Skin epidermis (tissue), 12 donors: ENCODE measurements at regions not wholly inside any gene's neighbourhood (a gene's known extent, or its start where the extent isn't known, plus 50 kb on each side); places are given as distances from the start of the nearest gene placed in this dataset.
A peak's percentile ranks its signal among the peaks of the same experiment; 100 is the strongest.
"Not testable (repeated sequence)": the region's sequence is repeated elsewhere in the genome, so short reads cannot be mapped to it uniquely, and the experiment has no call there.

ENCODE experiments used
- H3K27ac ChIP-seq, 21 experiments: fragments of 200-600 bp; sonication (generic) in 11 of 21; one replicate each; pipeline ENCODE4 v1.5.0; 2020; ENCODE audit warnings: mild to moderate bottlenecking in 3 of 21, inconsistent platforms in 2 of 21, moderate library complexity in 2 of 21
- H3K4me3 ChIP-seq, 7 experiments: fragments of 200-600 bp; sonication (generic) in 2 of 7; one replicate each; pipeline ENCODE4 v1.5.0; 2020; ENCODE audit warnings: inconsistent platforms in 2 of 7, mild to moderate bottlenecking in 2 of 7, moderate library complexity in 1 of 7

GRCh38 chr6:167465482-167465881 is 140.6 kb downstream of the TTLL2 start:
- H3K4me3 ChIP-seq: no peak overlapping the region
- H3K27ac ChIP-seq: no peak overlapping the region

GRCh38 chr6:167467282-167467681 is 142.4 kb downstream of the TTLL2 start:
- no peak overlapping the region for H3K4me3 ChIP-seq
- H3K27ac ChIP-seq: no peak overlapping the region

GRCh38 chr6:167467793-167468431 is 143.0 kb downstream of the TTLL2 start:
- Histone ChIP-seq H3K4me3 (no peak overlapping the region), H3K27ac (no peak overlapping the region)

GRCh38 chr6:167469101-167469500 is 144.2 kb downstream of the TTLL2 start:
- no peak overlapping the region for H3K27ac ChIP-seq
- H3K4me3 ChIP-seq: no peak overlapping the region

- no peak overlapping the region for H3K4me3 ChIP-seq
- no peak overlapping the region for H3K27ac ChIP-seq
Measured at GRCh38 chr6:167469672-167470071, 144.8 kb downstream of the TTLL2 start.

- no peak overlapping the region for H3K4me3 ChIP-seq
- no peak overlapping the region for H3K27ac ChIP-seq
Measured at GRCh38 chr6:167470101-167470835, 145.4 kb downstream of the TTLL2 start.

- Histone ChIP-seq H3K4me3 (no peak overlapping the region), H3K27ac (no peak overlapping the region)
Measured at GRCh38 chr6:167470836-167471547, 146.1 kb downstream of the TTLL2 start.

- Histone ChIP-seq H3K27ac (no peak overlapping the region), H3K4me3 (no peak overlapping the region)
Measured at GRCh38 chr6:167471548-167471930, 146.7 kb downstream of the TTLL2 start.

- no peak overlapping the region for H3K27ac ChIP-seq
- no peak overlapping the region for H3K4me3 ChIP-seq
Measured at GRCh38 chr6:167472148-167472547, 147.3 kb downstream of the TTLL2 start.

GRCh38 chr6:167472880-167473279 is 148.0 kb downstream of the TTLL2 start:
- Histone ChIP-seq H3K27ac (no peak overlapping the region), H3K4me3 (no peak overlapping the region)

- Histone ChIP-seq H3K27ac (no peak overlapping the region), H3K4me3 (no peak overlapping the region)
Measured at GRCh38 chr6:167474171-167474570, 149.3 kb downstream of the TTLL2 start.

- H3K4me3 ChIP-seq: no peak overlapping the region
- H3K27ac ChIP-seq: no peak overlapping the region
Measured at GRCh38 chr6:167474725-167475124, 149.8 kb downstream of the TTLL2 start.

- H3K27ac ChIP-seq: no peak overlapping the region
- H3K4me3 ChIP-seq: no peak overlapping the region
Measured at GRCh38 chr6:167475947-167476346, 151.1 kb downstream of the TTLL2 start.

GRCh38 chr6:167476844-167477595 is 152.1 kb downstream of the TTLL2 start:
- no peak overlapping the region for H3K4me3 ChIP-seq
- no peak overlapping the region for H3K27ac ChIP-seq

- Histone ChIP-seq H3K27ac (no peak overlapping the region), H3K4me3 (no peak overlapping the region)
Measured at GRCh38 chr6:167477688-167478087, 152.8 kb downstream of the TTLL2 start.

- H3K4me3 ChIP-seq: no peak overlapping the region
- H3K27ac ChIP-seq: no peak overlapping the region
Measured at GRCh38 chr6:167479301-167479700, 154.4 kb downstream of the TTLL2 start.

- Histone ChIP-seq H3K4me3 (no peak overlapping the region), H3K27ac (peak overlapping the region in 1 of 21 experiments; percentile 27)
Measured at GRCh38 chr6:167479901-167480648, 155.2 kb downstream of the TTLL2 start.

GRCh38 chr6:167481307-167481926 is 156.5 kb downstream of the TTLL2 start:
- no peak overlapping the region for H3K27ac ChIP-seq
- no peak overlapping the region for H3K4me3 ChIP-seq

GRCh38 chr6:167482801-167483200 is 157.9 kb downstream of the TTLL2 start:
- H3K4me3 ChIP-seq, H3K27ac ChIP-seq: not testable (repeated sequence)
